Choroid plexus epithelial cell (primary cell): ENCODE measurements at regions not wholly inside any gene's neighbourhood (a gene's known extent, or its start where the extent isn't known, plus 50 kb on each side); places are given as distances from the start of the nearest gene placed in this dataset.
"Not testable (repeated sequence)": the region's sequence is repeated elsewhere in the genome, so short reads cannot be mapped to it uniquely, and the experiment has no call there.

Experiments
- DNase-seq: peaks from one replicate; pipeline ENCODE4 v3.0.0-alpha.2; 2010; ENCODE audit warnings: low read depth
- H3K4me3 ChIP-seq: 2 replicates; pipeline ENCODE4 v1.5.1; 2011; ENCODE audit warnings: low read depth, mild to moderate bottlenecking, control low read depth, low read length, moderate library complexity
- TF ChIP-seq, protein P1 (sequence below): conservative IDR thresholded peaks from 2 replicates; pipeline ENCODE4 v1.5.1; 2011; ENCODE audit warnings: low read depth, mild to moderate bottlenecking, control low read depth, inconsistent platforms, low read length, moderate library complexity

DNA sequence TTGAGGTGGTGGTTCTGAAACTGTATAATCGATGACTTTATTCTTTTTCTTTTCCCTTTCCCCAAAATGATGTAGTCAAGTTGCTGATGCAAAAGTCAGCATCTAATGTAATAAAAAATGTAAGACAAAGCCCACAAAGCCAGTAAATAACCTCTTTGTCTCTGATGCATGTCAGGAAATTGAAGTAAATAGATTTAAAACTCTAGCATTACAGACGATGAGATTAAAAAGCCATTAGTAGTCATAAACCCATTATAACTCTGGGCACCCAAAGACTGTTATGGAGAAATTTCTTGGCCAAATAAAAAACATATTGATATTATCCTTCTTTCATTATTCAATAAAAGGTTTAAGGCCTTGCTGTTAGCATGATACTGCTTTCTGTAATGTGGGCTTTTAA lies 548.7 kb downstream of the TUSC1 start:
- H3K4me3 ChIP-seq = no peak overlapping the region
- DNase-seq = no peak
- TF ChIP-seq, protein P1, sequence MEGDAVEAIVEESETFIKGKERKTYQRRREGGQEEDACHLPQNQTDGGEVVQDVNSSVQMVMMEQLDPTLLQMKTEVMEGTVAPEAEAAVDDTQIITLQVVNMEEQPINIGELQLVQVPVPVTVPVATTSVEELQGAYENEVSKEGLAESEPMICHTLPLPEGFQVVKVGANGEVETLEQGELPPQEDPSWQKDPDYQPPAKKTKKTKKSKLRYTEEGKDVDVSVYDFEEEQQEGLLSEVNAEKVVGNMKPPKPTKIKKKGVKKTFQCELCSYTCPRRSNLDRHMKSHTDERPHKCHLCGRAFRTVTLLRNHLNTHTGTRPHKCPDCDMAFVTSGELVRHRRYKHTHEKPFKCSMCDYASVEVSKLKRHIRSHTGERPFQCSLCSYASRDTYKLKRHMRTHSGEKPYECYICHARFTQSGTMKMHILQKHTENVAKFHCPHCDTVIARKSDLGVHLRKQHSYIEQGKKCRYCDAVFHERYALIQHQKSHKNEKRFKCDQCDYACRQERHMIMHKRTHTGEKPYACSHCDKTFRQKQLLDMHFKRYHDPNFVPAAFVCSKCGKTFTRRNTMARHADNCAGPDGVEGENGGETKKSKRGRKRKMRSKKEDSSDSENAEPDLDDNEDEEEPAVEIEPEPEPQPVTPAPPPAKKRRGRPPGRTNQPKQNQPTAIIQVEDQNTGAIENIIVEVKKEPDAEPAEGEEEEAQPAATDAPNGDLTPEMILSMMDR = no peak

DNA sequence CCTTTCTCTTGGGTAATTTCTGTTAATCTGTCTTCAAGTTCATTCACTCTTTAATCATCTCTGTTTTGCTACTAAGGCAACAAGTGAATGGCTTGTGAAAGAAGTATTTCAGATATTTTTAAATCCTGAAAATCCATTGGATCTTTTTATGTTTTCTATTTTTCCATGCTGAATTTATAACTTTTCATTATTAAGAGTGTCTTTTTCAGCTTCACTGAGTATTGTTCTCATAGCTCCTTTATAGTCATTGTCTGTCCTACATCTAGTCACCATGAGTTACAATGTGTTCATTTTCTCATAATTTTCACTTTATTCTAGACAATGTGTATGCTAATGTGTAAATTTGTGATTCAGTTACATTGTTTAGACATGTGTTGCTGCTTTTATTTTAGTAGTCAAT lies 556.4 kb downstream of the TUSC1 start:
- TF ChIP-seq, protein P1 = no peak
- DNase-seq = no peak
- H3K4me3 ChIP-seq = no peak overlapping the region

DNA sequence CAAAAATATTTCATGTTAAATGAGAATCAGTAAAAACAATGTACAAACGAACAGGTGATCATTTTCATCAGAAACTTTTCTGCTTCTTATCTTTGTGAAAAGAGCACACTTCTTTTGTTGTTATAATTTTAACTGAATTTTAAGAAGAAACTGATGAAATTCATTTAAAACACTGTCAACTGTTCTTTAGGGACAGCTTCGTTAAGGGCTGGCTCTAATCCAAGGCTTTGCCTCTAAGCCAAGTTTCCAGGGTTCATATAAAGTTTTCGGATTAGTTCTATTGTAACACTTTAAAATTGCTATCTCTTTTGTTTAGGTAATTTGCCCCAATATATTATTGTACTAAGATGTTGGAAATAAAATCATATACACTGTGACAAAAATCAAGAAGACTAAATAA lies 559.2 kb downstream of the TUSC1 start:
- TF ChIP-seq, protein P1 = no peak
- no peak for DNase-seq
- no peak overlapping the region for H3K4me3 ChIP-seq

DNA sequence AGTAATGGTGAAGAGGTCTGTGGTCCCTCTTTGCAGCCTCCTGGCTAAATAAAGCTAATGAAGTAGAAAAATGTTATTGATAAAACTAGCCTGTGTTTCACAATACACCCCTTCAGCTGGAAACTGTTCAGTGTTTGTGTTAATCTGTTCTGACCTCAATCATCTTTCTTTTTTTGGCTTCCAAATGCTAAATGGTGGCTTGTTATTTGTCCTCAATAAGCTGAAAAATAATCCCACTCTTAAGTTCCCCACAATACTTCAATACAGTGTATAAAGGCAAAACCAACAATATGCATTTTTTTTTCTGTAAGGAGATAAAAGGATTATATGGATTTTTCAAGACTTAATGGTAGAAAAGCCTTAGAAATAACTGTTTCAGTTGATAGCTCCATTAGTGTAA lies 560.5 kb downstream of the TUSC1 start:
- DNase-seq = no peak
- TF ChIP-seq, protein P1 = no peak
- H3K4me3 ChIP-seq = no peak overlapping the region

DNA sequence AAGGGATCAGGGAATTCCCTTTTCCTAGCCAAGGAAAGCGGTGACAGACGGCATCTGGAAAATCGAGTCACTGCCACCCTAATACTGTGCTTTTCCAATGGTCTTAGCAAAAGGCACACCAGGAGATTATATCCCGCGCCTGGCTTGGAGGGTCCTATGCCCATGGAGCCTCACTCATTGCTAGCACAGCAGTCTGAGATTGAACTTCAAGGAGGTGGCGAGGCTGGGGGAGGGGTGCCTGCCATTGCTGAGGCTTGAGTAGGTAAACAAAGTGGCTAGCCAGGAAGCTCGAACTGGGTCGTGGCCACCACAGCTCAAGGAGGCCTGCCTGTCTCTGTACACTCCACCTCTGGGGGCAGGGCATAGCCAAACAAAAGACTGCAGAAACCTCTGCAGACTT lies 556.5 kb upstream of the IZUMO3 start:
- H3K4me3 ChIP-seq, DNase-seq: not testable (repeated sequence)

DNA sequence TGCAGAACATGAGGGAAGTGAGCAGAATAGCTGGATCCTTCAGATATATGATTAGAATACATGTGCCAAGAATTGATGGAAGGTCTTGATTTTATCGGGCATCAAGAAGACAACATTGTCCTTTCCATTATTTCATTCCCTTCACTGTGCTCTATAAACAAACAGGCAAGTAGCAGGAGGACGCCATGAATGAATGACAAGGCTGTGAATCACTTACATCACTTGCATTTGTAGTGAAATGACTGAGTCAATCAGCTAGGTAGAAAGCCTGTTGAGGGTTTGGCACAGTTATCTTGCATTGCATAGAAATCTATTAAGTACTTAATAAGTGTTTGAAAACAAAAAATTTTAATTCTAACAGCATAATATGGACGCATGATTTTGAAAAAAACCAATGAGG lies 548.8 kb upstream of the IZUMO3 start:
- no peak overlapping the region for H3K4me3 ChIP-seq
- no peak for DNase-seq
- TF ChIP-seq, protein P1 = no peak

DNA sequence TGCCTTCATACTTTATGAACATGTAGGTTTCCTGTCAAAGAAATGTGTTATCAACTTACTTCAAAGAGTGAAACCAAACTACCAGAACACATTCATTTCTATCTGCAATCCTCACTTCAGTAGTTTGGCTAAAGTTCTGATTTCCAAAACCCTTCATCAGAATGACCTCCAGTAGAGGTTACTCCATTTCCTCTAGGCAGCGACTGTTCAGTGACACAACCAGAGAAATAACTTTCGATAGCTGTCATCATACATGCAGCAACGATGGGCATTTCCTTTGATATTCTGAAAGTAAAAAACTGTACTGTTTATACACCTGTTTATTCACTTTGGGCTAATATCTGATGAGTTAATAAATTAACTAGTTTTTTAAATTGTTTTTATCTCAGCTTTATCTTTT lies 532.5 kb upstream of the IZUMO3 start:
- DNase-seq = no peak
- H3K4me3 ChIP-seq = no peak overlapping the region
- TF ChIP-seq, protein P1 = no peak
